AG04450 (cell line): ENCODE measurements at regions not wholly inside any gene's neighbourhood (a gene's known extent, or its start where the extent isn't known, plus 50 kb on each side); places are given as distances from the start of the nearest gene placed in this dataset.

Source experiments
- CTCF ChIA-PET: fragments of 300-600, 350-600 bp; formaldehyde crosslinking; extraction: SDS; loops from one replicate; lab custom pipeline; 2022; ENCODE audit warnings: antibody characterized with exemption, inconsistent platforms; lab: Charles Lee
- POLR2A ChIA-PET: fragments of 350-600 bp; formaldehyde crosslinking; extraction: SDS; loops from one replicate; lab custom pipeline; 2021; ENCODE audit warnings: antibody characterized with exemption, inconsistent platforms; lab: Yijun Ruan, JAX
- DNase-seq: peaks from one replicate; pipeline ENCODE4 v3.0.0-alpha.2; 2011; ENCODE audit warnings: low read depth, low spot score
- H3K27ac ChIP-seq: one replicate; pipeline ENCODE4 v1.5.1; 2012; ENCODE audit warnings: low read depth, low read length, control low read depth
- H3K27me3 ChIP-seq: one replicate; pipeline ENCODE4 v1.6.0; 2012; ENCODE audit warnings: low read length; ENCODE audit not compliant: control insufficient read depth, insufficient read depth
- H3K4me3 ChIP-seq: 2 replicates; pipeline ENCODE4 v1.5.1; 2011; ENCODE audit warnings: mild to moderate bottlenecking, low read depth, low read length, control low read depth
- H3K9me3 ChIP-seq: 2 replicates; pipeline ENCODE4 v1.5.1; 2012; ENCODE audit warnings: low read length; ENCODE audit not compliant: control insufficient read depth, insufficient read depth
- TF ChIP-seq, protein P1 (sequence below): IDR thresholded peaks from 2 replicates; pipeline ENCODE4 v1.5.1; 2011; ENCODE audit warnings: low read depth, low read length, control low read depth, inconsistent platforms

DNA sequence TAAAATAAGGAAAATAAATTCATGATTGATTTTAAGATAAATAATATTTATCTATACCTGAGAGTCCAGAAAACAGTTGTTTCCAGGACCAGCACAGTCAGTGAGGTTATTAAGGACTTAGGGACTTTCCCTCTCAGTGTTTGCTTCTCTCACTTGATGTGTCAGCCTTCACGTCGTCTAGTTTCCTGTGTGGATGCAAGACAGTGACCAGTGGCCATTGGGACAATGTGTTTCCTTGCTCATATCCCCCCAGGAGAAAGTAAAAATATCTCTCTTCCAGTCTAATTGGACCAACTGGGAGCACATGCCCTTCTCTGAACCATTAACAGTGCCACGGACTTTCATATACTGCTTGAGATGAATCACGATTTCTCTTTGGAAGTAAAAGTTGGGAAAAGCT lies 157.8 kb upstream of the CTNNB1 start:
- CTCF ChIA-PET, result no interaction called here
- Histone ChIP-seq H3K9me3 (no peaks in the 10 kb centered on the region), H3K27me3 (peaks cover 2% of the 10 kb centered on the region), H3K4me3 (no peak overlapping the region), H3K27ac (no peak overlapping the region)
- POLR2A ChIA-PET, result no interaction called here
- TF ChIP-seq, protein P1, sequence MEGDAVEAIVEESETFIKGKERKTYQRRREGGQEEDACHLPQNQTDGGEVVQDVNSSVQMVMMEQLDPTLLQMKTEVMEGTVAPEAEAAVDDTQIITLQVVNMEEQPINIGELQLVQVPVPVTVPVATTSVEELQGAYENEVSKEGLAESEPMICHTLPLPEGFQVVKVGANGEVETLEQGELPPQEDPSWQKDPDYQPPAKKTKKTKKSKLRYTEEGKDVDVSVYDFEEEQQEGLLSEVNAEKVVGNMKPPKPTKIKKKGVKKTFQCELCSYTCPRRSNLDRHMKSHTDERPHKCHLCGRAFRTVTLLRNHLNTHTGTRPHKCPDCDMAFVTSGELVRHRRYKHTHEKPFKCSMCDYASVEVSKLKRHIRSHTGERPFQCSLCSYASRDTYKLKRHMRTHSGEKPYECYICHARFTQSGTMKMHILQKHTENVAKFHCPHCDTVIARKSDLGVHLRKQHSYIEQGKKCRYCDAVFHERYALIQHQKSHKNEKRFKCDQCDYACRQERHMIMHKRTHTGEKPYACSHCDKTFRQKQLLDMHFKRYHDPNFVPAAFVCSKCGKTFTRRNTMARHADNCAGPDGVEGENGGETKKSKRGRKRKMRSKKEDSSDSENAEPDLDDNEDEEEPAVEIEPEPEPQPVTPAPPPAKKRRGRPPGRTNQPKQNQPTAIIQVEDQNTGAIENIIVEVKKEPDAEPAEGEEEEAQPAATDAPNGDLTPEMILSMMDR, result no peak
- no peak for DNase-seq

DNA sequence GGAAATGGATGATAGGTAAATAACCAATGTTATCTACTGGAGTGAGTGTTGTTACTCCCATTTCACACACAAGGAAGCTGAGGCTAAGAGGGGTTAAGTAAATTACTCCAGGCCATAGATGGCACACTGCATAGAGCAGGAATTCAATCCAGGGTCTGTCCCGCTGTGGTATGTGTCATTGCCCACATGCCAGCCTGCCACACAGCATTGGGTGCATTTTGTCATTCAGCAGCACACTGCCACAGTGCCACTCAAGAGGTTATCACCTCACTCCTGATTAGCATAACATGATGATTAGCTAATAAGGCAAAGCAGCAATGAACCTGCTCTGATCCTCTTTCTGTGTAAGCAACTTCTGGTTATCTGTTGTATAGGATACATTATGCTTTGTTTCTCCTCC lies 157.4 kb upstream of the CTNNB1 start:
- TF ChIP-seq, protein P1, result no peak
- no peak for DNase-seq
- CTCF ChIA-PET, result no interaction called here
- H3K27ac ChIP-seq, result no peak overlapping the region
- POLR2A ChIA-PET, result no interaction called here
- no peak overlapping the region for H3K4me3 ChIP-seq
- no peaks in the 10 kb centered on the region for H3K9me3 ChIP-seq
- H3K27me3 ChIP-seq, result peaks cover 2% of the 10 kb centered on the region

DNA sequence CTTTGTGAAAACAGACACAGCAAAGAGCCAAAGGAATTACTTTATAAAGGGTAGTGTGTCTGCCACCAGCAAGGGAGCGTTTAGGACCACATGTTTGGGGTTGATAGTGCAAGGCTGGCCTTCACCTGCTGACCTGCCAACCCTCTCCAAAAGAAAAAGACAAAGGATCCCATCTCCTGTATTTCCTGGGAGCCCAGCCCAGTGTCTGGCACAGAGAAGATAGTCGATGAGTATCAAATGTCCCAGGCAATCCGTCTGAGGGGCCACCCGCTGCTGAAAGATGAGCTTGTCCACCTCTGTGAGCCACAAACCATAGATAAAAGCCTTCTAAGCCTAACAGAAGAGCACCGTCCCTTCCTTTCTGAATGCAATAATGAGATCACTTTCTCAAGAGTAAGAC lies 154.8 kb upstream of the CTNNB1 start:
- Histone ChIP-seq H3K27ac (no peak overlapping the region), H3K9me3 (no peaks in the 10 kb centered on the region), H3K27me3 (no peaks in the 10 kb centered on the region), H3K4me3 (no peak overlapping the region)
- TF ChIP-seq, protein P1, result no peak
- DNase-seq, result no peak
- CTCF ChIA-PET, result no interaction called here
- POLR2A ChIA-PET, result no interaction called here

DNA sequence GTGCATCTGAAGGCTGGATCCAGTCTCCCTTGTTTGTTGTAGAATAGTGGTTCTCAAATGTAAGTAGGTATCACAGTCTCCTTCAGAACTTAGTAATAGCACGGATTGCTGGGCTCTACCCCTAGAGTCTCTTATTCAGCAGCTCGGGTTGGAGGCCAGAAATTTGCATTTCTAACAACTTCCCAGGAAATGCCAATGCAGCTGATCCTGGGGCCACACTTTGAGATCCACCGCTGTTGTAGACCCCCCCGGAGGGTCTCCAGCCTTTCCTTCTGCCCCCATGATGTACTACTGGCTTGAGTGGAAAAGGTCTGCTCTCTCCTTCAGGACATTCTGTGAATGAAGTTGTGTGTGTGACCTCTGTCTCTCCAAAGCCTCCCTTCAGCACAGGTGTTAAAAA lies 153.8 kb upstream of the CTNNB1 start:
- TF ChIP-seq, protein P1, result no peak
- no peak for DNase-seq
- Histone ChIP-seq H3K27ac (no peak overlapping the region), H3K4me3 (no peak overlapping the region), H3K9me3 (no peaks in the 10 kb centered on the region), H3K27me3 (no peaks in the 10 kb centered on the region)
- ChIA-PET CTCF (no interaction called here), POLR2A (no interaction called here)

DNA sequence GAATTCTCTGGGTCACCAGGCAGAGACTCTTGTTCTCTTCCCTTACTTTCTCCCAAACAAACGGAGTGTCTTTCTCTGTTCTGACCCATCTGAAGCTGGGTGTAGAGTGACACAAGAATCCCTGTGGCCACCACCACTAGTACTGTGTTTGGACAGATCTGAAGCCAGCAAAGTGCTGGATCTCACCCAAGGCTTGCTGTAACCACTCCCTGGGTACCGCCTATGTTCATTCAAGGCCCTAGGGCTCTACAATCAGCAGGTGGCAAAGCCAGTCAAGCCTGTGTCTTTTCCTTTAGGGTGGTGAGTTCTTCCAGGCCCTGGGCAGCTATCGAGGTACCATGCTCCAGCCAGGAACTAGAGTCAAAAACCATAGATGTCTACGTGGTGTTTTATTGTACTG lies 149.2 kb upstream of the CTNNB1 start:
- TF ChIP-seq, protein P1, result no peak
- no peaks in the 10 kb centered on the region for H3K9me3 ChIP-seq
- DNase-seq, result no peak
- no peaks in the 10 kb centered on the region for H3K27me3 ChIP-seq
- ChIA-PET POLR2A (no interaction called here), CTCF (no interaction called here)
- no peak overlapping the region for H3K27ac ChIP-seq
- H3K4me3 ChIP-seq, result no peak overlapping the region
